H9 (cell line): ENCODE measurements at regions not wholly inside any gene's neighbourhood (a gene's known extent, or its start where the extent isn't known, plus 50 kb on each side); places are given as distances from the start of the nearest gene placed in this dataset.

Source experiments
- DNase-seq: peaks from one replicate; pipeline ENCODE4 v3.0.0-alpha.2; 2017
- H2AFZ ChIP-seq: one replicate; pipeline ENCODE4 v1.6.1; 2013; ENCODE audit warnings: mild to moderate bottlenecking, low read length, control low read depth, moderate library complexity
- H2AK5ac ChIP-seq: 2 replicates; pipeline ENCODE4 v1.6.1; 2013; ENCODE audit warnings: low read length, control low read depth, mixed read lengths; ENCODE audit not compliant: insufficient read length
- H2BK120ac ChIP-seq: one replicate; pipeline ENCODE4 v1.6.1; 2013; ENCODE audit warnings: low read depth, mild to moderate bottlenecking, low read length, control low read depth, inconsistent platforms; ENCODE audit not compliant: poor library complexity, severe bottlenecking
- H2BK12ac ChIP-seq: 2 replicates; pipeline ENCODE4 v1.6.1; 2013; ENCODE audit warnings: low read length, control low read depth, mixed read lengths, low read depth; ENCODE audit not compliant: insufficient read length
- H2BK15ac ChIP-seq: 2 replicates; pipeline ENCODE4 v1.6.1; 2013; ENCODE audit warnings: low read depth, low read length, control low read depth
- H2BK20ac ChIP-seq: one replicate; pipeline ENCODE4 v1.6.1; 2013; ENCODE audit warnings: low read depth, mild to moderate bottlenecking, low read length, control low read depth, inconsistent platforms; ENCODE audit not compliant: poor library complexity, severe bottlenecking
- H2BK5ac ChIP-seq: 2 replicates; pipeline ENCODE4 v1.6.1; 2013; ENCODE audit warnings: low read length, control low read depth, mixed read lengths; ENCODE audit not compliant: insufficient read length
- H3K14ac ChIP-seq: 2 replicates; pipeline ENCODE4 v1.6.1; 2013; ENCODE audit warnings: low read length, control low read depth; ENCODE audit not compliant: insufficient read depth
- H3K18ac ChIP-seq: 2 replicates; pipeline ENCODE4 v1.6.1; 2013; ENCODE audit warnings: low read depth, mild to moderate bottlenecking, mixed read lengths, low read length, control low read depth; ENCODE audit not compliant: insufficient read length
- H3K23ac ChIP-seq: 2 replicates; pipeline ENCODE4 v1.6.1; 2013; ENCODE audit warnings: low read length, control low read depth, mixed read lengths, low read depth; ENCODE audit not compliant: insufficient read length
- H3K23me2 ChIP-seq: 2 replicates; pipeline ENCODE4 v1.6.1; 2013; ENCODE audit warnings: low read depth, mild to moderate bottlenecking, mixed read lengths, low read length, control low read depth; ENCODE audit not compliant: insufficient read length, poor library complexity, severe bottlenecking
- H3K27ac ChIP-seq: 2 replicates; pipeline ENCODE4 v1.5.1; 2013; ENCODE audit warnings: low read length, control low read depth, mixed read lengths, low read depth; ENCODE audit not compliant: insufficient read length
- H3K27me3 ChIP-seq: 2 replicates; pipeline ENCODE4 v1.6.1; 2013; ENCODE audit warnings: low read length, control low read depth, inconsistent platforms; ENCODE audit not compliant: insufficient read depth
- H3K4ac ChIP-seq: 2 replicates; pipeline ENCODE4 v1.6.1; 2013; ENCODE audit warnings: low read depth, mild to moderate bottlenecking, control low read depth, inconsistent platforms, low read length, moderate library complexity
- H3K4me1 ChIP-seq: 2 replicates; pipeline ENCODE4 v1.6.1; 2013; ENCODE audit warnings: low read length, control low read depth, inconsistent platforms; ENCODE audit not compliant: insufficient read depth
- H3K4me2 ChIP-seq: 2 replicates; pipeline ENCODE4 v1.6.1; 2013; ENCODE audit warnings: low read length, control low read depth, mixed read lengths; ENCODE audit not compliant: insufficient read length, insufficient read depth
- H3K56ac ChIP-seq: 2 replicates; pipeline ENCODE4 v1.6.1; 2013; ENCODE audit warnings: low read depth, mild to moderate bottlenecking, mixed read lengths, low read length, control low read depth; ENCODE audit not compliant: insufficient read length
- H3K79me1 ChIP-seq: 2 replicates; pipeline ENCODE4 v1.6.1; 2013; ENCODE audit warnings: low read depth, mild to moderate bottlenecking, moderate library complexity, low read length, control low read depth, inconsistent platforms; ENCODE audit not compliant: insufficient read depth, poor library complexity, severe bottlenecking
- H3K79me2 ChIP-seq: 2 replicates; pipeline ENCODE4 v1.6.1; 2013; ENCODE audit warnings: low read length, control low read depth, inconsistent platforms; ENCODE audit not compliant: insufficient read depth
- H3K9ac ChIP-seq: 2 replicates; pipeline ENCODE4 v1.6.1; 2013; ENCODE audit warnings: low read length, control low read depth, mixed read lengths; ENCODE audit not compliant: insufficient read length; ENCODE audit errors: extremely low read depth
- H3K9me3 ChIP-seq: one replicate; pipeline ENCODE4 v1.6.1; 2013; ENCODE audit warnings: low read depth, low read length, inconsistent platforms; ENCODE audit not compliant: control insufficient read depth
- H3T11ph ChIP-seq: one replicate; pipeline ENCODE4 v1.6.1; 2013; ENCODE audit warnings: mild to moderate bottlenecking, low read length, control low read depth, inconsistent platforms
- H4K20me1 ChIP-seq: one replicate; pipeline ENCODE4 v1.6.1; 2013; ENCODE audit not compliant: control insufficient read depth, insufficient read length, insufficient read depth
- H4K5ac ChIP-seq: 2 replicates; pipeline ENCODE4 v1.6.1; 2013; ENCODE audit warnings: low read depth, mild to moderate bottlenecking, mixed read lengths, low read length, control low read depth; ENCODE audit not compliant: insufficient read length
- H4K8ac ChIP-seq: replicated peaks from 2 replicates; pipeline ENCODE4 v1.6.1; 2013; ENCODE audit warnings: low read length, control low read depth, mixed read lengths, low read depth; ENCODE audit not compliant: insufficient read length
- H4K91ac ChIP-seq: 2 replicates; pipeline ENCODE4 v1.6.1; 2013; ENCODE audit warnings: low read depth, mild to moderate bottlenecking, moderate library complexity, mixed read lengths, low read length, control low read depth; ENCODE audit not compliant: insufficient read length
- H3K27ac Mint-ChIP-seq, 3 experiments: 2 replicates in 2 of 3; 3 replicates in 1 of 3; pipeline ENCODE4 v1.8.0; 2020 to 2021; ENCODE audit warnings: mixed read lengths in 3 of 3, mild to moderate bottlenecking in 1 of 3, moderate library complexity in 1 of 3
- H3K27me3 Mint-ChIP-seq: 2 replicates; pipeline ENCODE4 v1.8.0; 2021; ENCODE audit warnings: low read depth, mild to moderate bottlenecking, moderate library complexity, mixed read lengths
- H3K36me3 Mint-ChIP-seq, 3 experiments: 2 replicates in 2 of 3; 3 replicates in 1 of 3; pipeline ENCODE4 v1.8.0; 2020 to 2021; ENCODE audit warnings: low read depth in 3 of 3, mixed read lengths in 3 of 3; ENCODE audit not compliant: insufficient read depth in 1 of 3
- H3K4me1 Mint-ChIP-seq, 2 experiments: 2 replicates each; pipeline ENCODE4 v1.8.0; 2020; ENCODE audit warnings: mixed read lengths in 2 of 2
- H3K4me3 Mint-ChIP-seq, 2 experiments: 2 replicates in 1 of 2; 3 replicates in 1 of 2; pipeline ENCODE4 v1.8.0; 2020 to 2021; ENCODE audit warnings: mild to moderate bottlenecking in 2 of 2, mixed read lengths in 2 of 2, moderate library complexity in 1 of 2
- H3K9me3 Mint-ChIP-seq, 2 experiments: 2 replicates in 1 of 2; 3 replicates in 1 of 2; pipeline ENCODE4 v1.8.0; 2020; ENCODE audit warnings: mild to moderate bottlenecking in 2 of 2, mixed read lengths in 2 of 2, moderate library complexity in 1 of 2
- CTCF ChIP-seq: fragments of 200-600 bp; sonication (generic); conservative IDR thresholded peaks from 3 replicates; pipeline ENCODE4 v1.8.0; 2021; ENCODE audit warnings: antibody characterized with exemption, mild to moderate bottlenecking
- WGBS: extraction: QIAGEN DNeasy Blood & Tissue Kit; methylation state at CpG from one replicate; pipeline ENCODE4 v1.1.7; 2013; ENCODE audit warnings: missing lambda C conversion rate, low lambda C conversion rate, mixed read lengths; ENCODE audit not compliant: insufficient read length; ENCODE audit errors: extremely low coverage; 5-methylcytosine and 5-hydroxymethylcytosine counted together

GRCh38 chr6:4280707-4281106, 145.3 kb upstream of the ECI2 start:
- no peak overlapping the region for H4K91ac ChIP-seq
- H3K36me3 Mint-ChIP-seq, result peaks cover 0 to 2% (median 0%) of the 10 kb centered on the region in 3 experiments; a peak in 2 of 7 replicates
- H3K27me3 Mint-ChIP-seq, result peaks cover 59% of the 10 kb centered on the region
- H3K56ac ChIP-seq, result no peak overlapping the region
- no peak overlapping the region for H2BK15ac ChIP-seq
- H3K4me1 ChIP-seq, result no peaks in the 10 kb centered on the region
- H4K5ac ChIP-seq, result no peak overlapping the region
- DNase-seq, result no peak
- no peak overlapping the region for H2BK12ac ChIP-seq
- H2AFZ ChIP-seq, result no peak overlapping the region
- H3K9ac ChIP-seq, result no peak overlapping the region
- H3K4ac ChIP-seq, result no peak overlapping the region
- H2BK5ac ChIP-seq, result no peak overlapping the region
- H3K9me3 Mint-ChIP-seq, result peaks cover 0 to 2% of the 10 kb centered on the region in 2 experiments; a peak in 1 of 5 replicates
- no peak overlapping the region for H3K18ac ChIP-seq
- no peak overlapping the region for H3K23ac ChIP-seq
- no CpG with 5 or more reads among the region's 1 CpG for WGBS
- no peak overlapping the region for H2BK20ac ChIP-seq
- peaks cover 5% of the 10 kb centered on the region for H3K23me2 ChIP-seq
- H3K4me3 Mint-ChIP-seq, result no peak overlapping the region
- peaks cover 12% of the 10 kb centered on the region; the same call in 1 of the 2 replicates for H3K27me3 ChIP-seq
- no peak overlapping the region for H3K27ac Mint-ChIP-seq
- no peak overlapping the region for H3K14ac ChIP-seq
- no peak overlapping the region for H3K27ac ChIP-seq
- H3K79me1 ChIP-seq, result no peaks in the 10 kb centered on the region
- TF ChIP-seq CTCF, result no peak
- H2BK120ac ChIP-seq, result no peak overlapping the region
- H3K4me1 Mint-ChIP-seq, result peaks cover 12 to 14% of the 10 kb centered on the region in 2 experiments
- H4K8ac ChIP-seq, result no peak overlapping the region
- no peak overlapping the region for H3T11ph ChIP-seq
- no peaks in the 10 kb centered on the region for H4K20me1 ChIP-seq
- H2AK5ac ChIP-seq, result no peak overlapping the region
- H3K9me3 ChIP-seq, result no peaks in the 10 kb centered on the region
- H3K4me2 ChIP-seq, result no peak overlapping the region
- no peaks in the 10 kb centered on the region for H3K79me2 ChIP-seq
